ENCODE measurements at regions not wholly inside any gene's neighbourhood (a gene's known extent, or its start where the extent isn't known, plus 50 kb on each side); places are given as distances from the start of the nearest gene placed in this dataset.

- Mint-ChIP-seq H3K36me3 (ENCODE audit: low read depth) (peaks cover 5% of the 10 kb centered on the region), H3K27ac (no peak overlapping the region), H3K4me3 (no peak overlapping the region), H3K4me1 (peaks cover 24% of the 10 kb centered on the region), H3K27me3 (ENCODE audit: insufficient read depth) (peaks cover 14% of the 10 kb centered on the region), H3K9me3 (peaks cover 9% of the 10 kb centered on the region)
- peaks cover 5% of the 10 kb centered on the region for H3K36me3 ChIP-seq (ENCODE audit: control insufficient read depth, insufficient read depth, low read length)
- H3K9me3 ChIP-seq (ENCODE audit: control insufficient read depth, low read length), result peaks cover 20% of the 10 kb centered on the region
- no peak overlapping the region for H3K27ac ChIP-seq (ENCODE audit: low read depth, low read length)
- peaks cover 16% of the 10 kb centered on the region for H3K4me1 ChIP-seq (ENCODE audit: control insufficient read depth, insufficient read depth, low read length)
- no peak overlapping the region for H3K9ac ChIP-seq (ENCODE audit: extremely low read depth, low read length, poor library complexity, severe bottlenecking)
- H3K4me3 ChIP-seq (ENCODE audit: low read length), result no peak overlapping the region
- TF ChIP-seq, protein P1, sequence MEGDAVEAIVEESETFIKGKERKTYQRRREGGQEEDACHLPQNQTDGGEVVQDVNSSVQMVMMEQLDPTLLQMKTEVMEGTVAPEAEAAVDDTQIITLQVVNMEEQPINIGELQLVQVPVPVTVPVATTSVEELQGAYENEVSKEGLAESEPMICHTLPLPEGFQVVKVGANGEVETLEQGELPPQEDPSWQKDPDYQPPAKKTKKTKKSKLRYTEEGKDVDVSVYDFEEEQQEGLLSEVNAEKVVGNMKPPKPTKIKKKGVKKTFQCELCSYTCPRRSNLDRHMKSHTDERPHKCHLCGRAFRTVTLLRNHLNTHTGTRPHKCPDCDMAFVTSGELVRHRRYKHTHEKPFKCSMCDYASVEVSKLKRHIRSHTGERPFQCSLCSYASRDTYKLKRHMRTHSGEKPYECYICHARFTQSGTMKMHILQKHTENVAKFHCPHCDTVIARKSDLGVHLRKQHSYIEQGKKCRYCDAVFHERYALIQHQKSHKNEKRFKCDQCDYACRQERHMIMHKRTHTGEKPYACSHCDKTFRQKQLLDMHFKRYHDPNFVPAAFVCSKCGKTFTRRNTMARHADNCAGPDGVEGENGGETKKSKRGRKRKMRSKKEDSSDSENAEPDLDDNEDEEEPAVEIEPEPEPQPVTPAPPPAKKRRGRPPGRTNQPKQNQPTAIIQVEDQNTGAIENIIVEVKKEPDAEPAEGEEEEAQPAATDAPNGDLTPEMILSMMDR (conservative IDR thresholded peaks at IDR 0.05), result no peak
- DNase-seq, result no peak
- 100% methylated on average over 1 of the region's 1 CpG; no CpG with 5 or more reads in 1 of the 2 experiments for WGBS, 2 experiments (ENCODE audit: insufficient coverage in 1 of 2, insufficient read length in 1 of 2)
- H3K27me3 ChIP-seq (ENCODE audit: control insufficient read depth, insufficient read depth, low read length, poor library complexity, severe bottlenecking), result no peaks in the 10 kb centered on the region
These were observed 426.2 kb upstream of the MEX3C start for GRCh38 chr18:51623653-51624052.

DNA sequence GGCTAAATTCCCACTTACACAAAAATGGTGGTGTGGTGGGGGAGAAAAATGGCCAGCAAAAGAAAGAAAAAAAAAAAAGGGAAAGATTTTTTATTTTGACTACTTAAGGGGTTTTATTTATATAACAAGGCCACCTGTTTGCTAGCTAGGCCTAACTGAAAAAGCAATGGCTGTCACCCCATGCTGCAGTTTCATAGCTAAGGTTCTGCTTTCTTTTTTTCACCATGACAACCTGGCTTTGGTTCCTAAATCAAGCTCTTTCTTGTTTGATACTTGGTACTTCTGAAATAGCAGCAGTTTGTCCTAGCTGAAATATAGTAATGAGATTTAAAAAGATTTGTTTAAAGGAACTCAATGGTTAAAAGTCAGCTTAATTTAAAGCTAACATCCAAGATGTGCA is 433.2 kb upstream of the MEX3C start:
- Mint-ChIP-seq H3K27ac (no peak overlapping the region), H3K4me3 (no peak overlapping the region), H3K36me3 (ENCODE audit: low read depth) (peaks cover 29% of the 10 kb centered on the region), H3K9me3 (peaks cover 71% of the 10 kb centered on the region), H3K4me1 (no peaks in the 10 kb centered on the region), H3K27me3 (ENCODE audit: insufficient read depth) (no peaks in the 10 kb centered on the region)
- DNase-seq, result no peak
- peaks cover 81% of the 10 kb centered on the region for H3K9me3 ChIP-seq (ENCODE audit: control insufficient read depth, low read length)
- H3K9ac ChIP-seq (ENCODE audit: extremely low read depth, low read length, poor library complexity, severe bottlenecking), result no peak overlapping the region
- H3K36me3 ChIP-seq (ENCODE audit: control insufficient read depth, insufficient read depth, low read length), result peaks cover 9% of the 10 kb centered on the region
- no peaks in the 10 kb centered on the region for H3K4me1 ChIP-seq (ENCODE audit: control insufficient read depth, insufficient read depth, low read length)
- peak overlapping the region; percentile 32 for H3K4me3 ChIP-seq (ENCODE audit: low read length)
- H3K27ac ChIP-seq (ENCODE audit: low read depth, low read length), result no peak overlapping the region
- TF ChIP-seq, protein P1 (conservative IDR thresholded peaks at IDR 0.05), result no peak
- no peaks in the 10 kb centered on the region for H3K27me3 ChIP-seq (ENCODE audit: control insufficient read depth, insufficient read depth, low read length, poor library complexity, severe bottlenecking)

DNA sequence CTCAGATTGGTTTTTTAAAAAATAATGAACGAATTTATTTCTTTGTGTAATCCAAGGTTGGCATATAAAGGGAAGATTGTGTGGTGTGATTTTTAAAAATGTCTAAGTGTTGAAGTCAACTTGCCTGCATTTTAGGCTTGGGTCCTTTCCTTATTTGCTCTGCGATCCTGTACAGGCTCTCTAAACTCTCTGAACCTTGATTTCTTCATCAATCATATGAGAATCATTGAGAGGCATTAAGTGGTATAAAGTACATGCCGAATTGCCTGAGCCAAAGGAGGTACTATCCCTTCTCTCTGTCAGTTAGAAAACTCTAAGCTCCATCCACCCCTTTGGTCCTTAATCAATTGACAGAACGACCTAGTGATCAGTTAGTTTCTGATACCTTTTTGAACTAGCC is 440.4 kb upstream of the MEX3C start:
- Histone ChIP-seq H3K27ac (ENCODE audit: low read depth, low read length) (no peak overlapping the region), H3K27me3 (ENCODE audit: control insufficient read depth, insufficient read depth, low read length, poor library complexity, severe bottlenecking) (no peaks in the 10 kb centered on the region), H3K9me3 (ENCODE audit: control insufficient read depth, low read length) (peaks cover 62% of the 10 kb centered on the region), H3K4me1 (ENCODE audit: control insufficient read depth, insufficient read depth, low read length) (no peaks in the 10 kb centered on the region), H3K4me3 (ENCODE audit: low read length) (no peak overlapping the region), H3K9ac (ENCODE audit: extremely low read depth, low read length, poor library complexity, severe bottlenecking) (no peak overlapping the region), H3K36me3 (ENCODE audit: control insufficient read depth, insufficient read depth, low read length) (peaks cover 9% of the 10 kb centered on the region)
- peaks cover 34% of the 10 kb centered on the region for H3K36me3 Mint-ChIP-seq (ENCODE audit: low read depth)
- H3K4me3 Mint-ChIP-seq, result no peak overlapping the region
- WGBS, 2 experiments (ENCODE audit: insufficient coverage in 1 of 2, insufficient read length in 1 of 2), result 80 to 88% methylated on average over 1 to 4 of the region's 4 CpGs
- TF ChIP-seq, protein P1 (conservative IDR thresholded peaks at IDR 0.05), result no peak
- H3K27me3 Mint-ChIP-seq (ENCODE audit: insufficient read depth), result no peaks in the 10 kb centered on the region
- no peak overlapping the region for H3K27ac Mint-ChIP-seq
- H3K4me1 Mint-ChIP-seq, result peaks cover 19% of the 10 kb centered on the region
- H3K9me3 Mint-ChIP-seq, result peaks cover 61% of the 10 kb centered on the region
- no peak for DNase-seq
